ENCODE measurements at regions not wholly inside any gene's neighbourhood (a gene's known extent, or its start where the extent isn't known, plus 50 kb on each side); places are given as distances from the start of the nearest gene placed in this dataset.

- H2AFZ ChIP-seq (ENCODE audit: low read depth, low read length, poor library complexity, severe bottlenecking) = peak overlapping the region; percentile 59
- no TSS peak for BruUV-seq (replicated peaks)
- ATAC-seq (no peak), DNase-seq (ENCODE audit: low read depth, low spot score) (no peak)
- H4K20me1 ChIP-seq (ENCODE audit: insufficient read depth) = no peaks in the 10 kb centered on the region
- no peak overlapping the region for H3K9ac ChIP-seq (ENCODE audit: low read length)
- H3K9me2 ChIP-seq (ENCODE audit: insufficient read depth) = no peaks in the 10 kb centered on the region
- H3K4me2 ChIP-seq (ENCODE audit: low read length) = no peak overlapping the region
- no peaks in the 10 kb centered on the region for H3K27me3 ChIP-seq (ENCODE audit: insufficient read depth, low read length)
- RAD21 ChIA-PET (ENCODE audit: low non-redundant PET in 1 of 2, low total read pairs in 2 of 2, uncharacterized antibody in 2 of 2, unreplicated experiment in 2 of 2) = no interaction called here
- no peaks in the 10 kb centered on the region for H3K79me2 ChIP-seq (ENCODE audit: insufficient read depth, low read length)
- intact Hi-C loops (cut with micrococcal nuclease) = no loop called here
- CTCF ChIA-PET = no interaction called here
- no peaks in the 10 kb centered on the region for H3K36me3 ChIP-seq (ENCODE audit: control insufficient read depth in 1 of 2, insufficient read depth in 2 of 2, low read length in 2 of 2)
- H3K9me3 ChIP-seq (ENCODE audit: control insufficient read depth in 1 of 2, insufficient read depth in 1 of 2, low read depth in 1 of 2, low read length in 2 of 2) = no peaks in the 10 kb centered on the region
- no peak overlapping the region for H3K27ac ChIP-seq (ENCODE audit: low read depth, low read length)
- POLR2A ChIA-PET = no interaction called here
- peaks cover 4 to 24% of the 10 kb centered on the region in 2 experiments for H3K4me1 ChIP-seq (ENCODE audit: control insufficient read depth in 1 of 2, insufficient read depth in 2 of 2, low read length in 2 of 2)
- H3K4me3 ChIP-seq (replicated peaks in 1 of 2; ENCODE audit: low read depth in 1 of 2, low read length in 2 of 2) = no peak overlapping the region
- no peak for TF ChIP-seq TCF7L2 (IDR thresholded peaks at IDR 0.05; ENCODE audit: borderline replicate concordance, extremely low read depth, insufficient read depth, insufficient read length)
- TF ChIP-seq EZH2phosphoT487 (IDR thresholded peaks at IDR 0.05; ENCODE audit: borderline replicate concordance) = no peak
- no peak for TF ChIP-seq POLR2AphosphoS5 (IDR thresholded peaks at IDR 0.05; ENCODE audit: low read depth, low read length)
- TF ChIP-seq POLR2A (IDR thresholded peaks at IDR 0.05; ENCODE audit: borderline replicate concordance, extremely low read depth, insufficient read depth, insufficient read length) = no peak
- TF ChIP-seq ELF1 (IDR thresholded peaks at IDR 0.05; ENCODE audit: borderline replicate concordance, low read depth) = no peak
- TF ChIP-seq CTCF (IDR thresholded peaks at IDR 0.05 in 2 of 3, conservative IDR thresholded peaks at IDR 0.05 in 1 of 3; ENCODE audit: borderline replicate concordance in 1 of 3, insufficient read depth in 1 of 3, low read depth in 2 of 3, low read length in 2 of 3) = no peak
- TF ChIP-seq EZH2 (IDR thresholded peaks at IDR 0.05) = no peak
Observed at GRCh38 chr2:146633159-146633558, 1211.7 kb upstream of the ACVR2A start.

- no peak for ATAC-seq
- H2AFZ ChIP-seq (ENCODE audit: low read depth, low read length, poor library complexity, severe bottlenecking) = peak overlapping the region; percentile 59
- intact Hi-C loops (cut with micrococcal nuclease) = no loop called here
- no peak for DNase-seq (ENCODE audit: low read depth, low spot score)
- ChIA-PET POLR2A (no interaction called here), RAD21 (ENCODE audit: low non-redundant PET in 1 of 2, low total read pairs in 2 of 2, uncharacterized antibody in 2 of 2, unreplicated experiment in 2 of 2) (no interaction called here), CTCF (no interaction called here)
- H3K4me3 ChIP-seq (replicated peaks in 1 of 2; ENCODE audit: low read depth in 1 of 2, low read length in 2 of 2) = no peak overlapping the region
- no peak overlapping the region for H3K9ac ChIP-seq (ENCODE audit: low read length)
- H3K4me2 ChIP-seq (ENCODE audit: low read length) = no peak overlapping the region
- H3K4me1 ChIP-seq (ENCODE audit: control insufficient read depth in 1 of 2, insufficient read depth in 2 of 2, low read length in 2 of 2) = peaks cover 4 to 24% of the 10 kb centered on the region in 2 experiments
- H3K27ac ChIP-seq (ENCODE audit: low read depth, low read length) = no peak overlapping the region
- H4K20me1 ChIP-seq (ENCODE audit: insufficient read depth) = no peaks in the 10 kb centered on the region
- no TSS peak for BruUV-seq (replicated peaks)
- H3K79me2 ChIP-seq (ENCODE audit: insufficient read depth, low read length) = no peaks in the 10 kb centered on the region
- H3K36me3 ChIP-seq (ENCODE audit: control insufficient read depth in 1 of 2, insufficient read depth in 2 of 2, low read length in 2 of 2) = no peaks in the 10 kb centered on the region
- no peak for TF ChIP-seq POLR2AphosphoS5 (IDR thresholded peaks at IDR 0.05; ENCODE audit: low read depth, low read length)
- no peak for TF ChIP-seq TCF7L2 (IDR thresholded peaks at IDR 0.05; ENCODE audit: borderline replicate concordance, extremely low read depth, insufficient read depth, insufficient read length)
- no peaks in the 10 kb centered on the region for H3K27me3 ChIP-seq (ENCODE audit: insufficient read depth, low read length)
- no peaks in the 10 kb centered on the region for H3K9me3 ChIP-seq (ENCODE audit: control insufficient read depth in 1 of 2, insufficient read depth in 1 of 2, low read depth in 1 of 2, low read length in 2 of 2)
- H3K9me2 ChIP-seq (ENCODE audit: insufficient read depth) = no peaks in the 10 kb centered on the region
Observed at GRCh38 chr2:146632707-146633106, 1212.1 kb upstream of the ACVR2A start.
